ENCODE measurements at regions not wholly inside any gene's neighbourhood (a gene's known extent, or its start where the extent isn't known, plus 50 kb on each side); places are given as distances from the start of the nearest gene placed in this dataset.
"Not testable (repeated sequence)": the region's sequence is repeated elsewhere in the genome, so short reads cannot be mapped to it uniquely, and the experiment has no call there.

DNA sequence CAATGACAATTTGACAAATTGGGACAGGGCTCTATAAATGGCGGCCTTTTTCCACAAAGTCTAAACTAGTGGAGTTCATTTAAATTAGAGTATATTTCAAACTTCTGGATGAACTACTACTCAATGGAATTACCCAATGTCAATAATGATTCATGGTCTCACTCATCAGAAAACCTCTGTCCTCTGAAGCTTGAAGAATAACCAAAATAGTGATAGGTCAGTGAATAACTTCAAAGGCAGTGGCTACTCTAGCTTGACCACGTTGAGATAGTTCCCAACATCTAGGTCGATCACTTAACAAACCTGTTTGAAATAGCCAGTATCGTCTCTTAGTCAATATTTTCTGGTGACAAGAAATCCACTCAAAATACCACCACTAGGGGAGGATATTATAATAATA lies 197.6 kb downstream of the HDGFL1 start:
- no peak overlapping the region for H3K4me3 ChIP-seq (ENCODE audit: low read depth, low read length)
- no peak for DNase-seq (ENCODE audit: low read depth)
- TF ChIP-seq, protein P1, sequence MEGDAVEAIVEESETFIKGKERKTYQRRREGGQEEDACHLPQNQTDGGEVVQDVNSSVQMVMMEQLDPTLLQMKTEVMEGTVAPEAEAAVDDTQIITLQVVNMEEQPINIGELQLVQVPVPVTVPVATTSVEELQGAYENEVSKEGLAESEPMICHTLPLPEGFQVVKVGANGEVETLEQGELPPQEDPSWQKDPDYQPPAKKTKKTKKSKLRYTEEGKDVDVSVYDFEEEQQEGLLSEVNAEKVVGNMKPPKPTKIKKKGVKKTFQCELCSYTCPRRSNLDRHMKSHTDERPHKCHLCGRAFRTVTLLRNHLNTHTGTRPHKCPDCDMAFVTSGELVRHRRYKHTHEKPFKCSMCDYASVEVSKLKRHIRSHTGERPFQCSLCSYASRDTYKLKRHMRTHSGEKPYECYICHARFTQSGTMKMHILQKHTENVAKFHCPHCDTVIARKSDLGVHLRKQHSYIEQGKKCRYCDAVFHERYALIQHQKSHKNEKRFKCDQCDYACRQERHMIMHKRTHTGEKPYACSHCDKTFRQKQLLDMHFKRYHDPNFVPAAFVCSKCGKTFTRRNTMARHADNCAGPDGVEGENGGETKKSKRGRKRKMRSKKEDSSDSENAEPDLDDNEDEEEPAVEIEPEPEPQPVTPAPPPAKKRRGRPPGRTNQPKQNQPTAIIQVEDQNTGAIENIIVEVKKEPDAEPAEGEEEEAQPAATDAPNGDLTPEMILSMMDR (IDR thresholded peaks at IDR 0.05; ENCODE audit: control insufficient read depth, extremely low read depth, insufficient read depth) = no peak

DNA sequence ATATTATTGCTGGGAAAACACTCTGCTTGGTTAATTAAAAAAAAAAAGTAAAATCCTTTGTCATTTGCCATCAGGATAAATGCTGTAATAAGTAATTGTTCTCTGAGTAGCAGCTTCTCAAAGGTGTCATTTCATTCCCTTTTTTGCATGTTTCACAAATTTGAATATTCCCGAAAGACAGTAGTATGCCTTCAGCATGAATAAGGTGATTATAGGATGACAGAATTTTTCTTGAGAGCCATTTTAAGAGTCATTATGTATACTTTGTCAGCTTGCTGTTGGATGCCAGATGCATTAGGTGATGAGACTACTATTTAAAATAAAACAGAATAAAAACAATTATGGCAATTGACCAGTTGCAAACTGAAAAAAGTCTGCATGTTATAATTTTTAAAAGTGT lies 200.7 kb downstream of the HDGFL1 start:
- H3K4me3 ChIP-seq (ENCODE audit: low read depth, low read length) = no peak overlapping the region
- no peak for DNase-seq (ENCODE audit: low read depth)
- TF ChIP-seq, protein P1 (IDR thresholded peaks at IDR 0.05; ENCODE audit: control insufficient read depth, extremely low read depth, insufficient read depth) = no peak

DNA sequence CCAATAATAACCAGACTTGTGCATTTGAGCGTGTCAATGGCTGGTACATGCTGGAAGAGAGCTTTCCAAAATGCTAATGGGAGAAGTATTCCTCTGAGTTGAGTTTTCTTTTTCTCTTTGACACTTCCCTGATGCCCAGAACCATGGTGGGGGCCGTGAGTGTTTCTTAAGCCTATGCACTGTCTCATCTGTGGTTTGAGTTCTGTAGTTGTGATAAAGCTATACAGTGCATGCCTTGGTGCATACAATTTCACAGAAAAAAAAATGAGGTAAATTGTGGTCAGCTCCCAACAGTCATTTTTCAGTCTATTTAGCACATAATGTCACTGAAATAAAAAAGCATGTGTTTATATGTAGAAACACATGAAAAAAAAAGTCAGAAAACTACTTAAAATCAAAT lies 204.8 kb downstream of the HDGFL1 start:
- TF ChIP-seq, protein P1 (IDR thresholded peaks at IDR 0.05; ENCODE audit: control insufficient read depth, extremely low read depth, insufficient read depth) = no peak
- DNase-seq (ENCODE audit: low read depth) = no peak
- H3K4me3 ChIP-seq (ENCODE audit: low read depth, low read length) = no peak overlapping the region

DNA sequence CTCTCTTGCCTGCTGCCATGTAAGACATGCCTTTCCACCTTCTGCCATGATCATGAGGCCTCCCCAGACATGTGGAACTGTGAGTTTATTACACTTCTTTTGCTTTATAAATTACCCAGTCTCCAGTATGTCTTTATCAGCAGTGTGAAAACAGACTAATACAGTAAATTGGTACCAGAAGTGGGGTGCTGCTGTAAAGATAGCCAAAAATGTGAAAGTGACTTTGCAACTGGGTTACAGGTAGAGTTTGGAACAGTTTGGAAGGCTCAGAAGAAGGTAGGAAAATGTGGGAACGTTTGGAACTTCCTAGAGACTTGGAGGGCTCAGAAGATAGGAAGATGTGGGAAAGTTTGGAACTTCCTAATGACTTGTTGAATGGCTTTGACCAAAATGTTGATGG lies 209.1 kb downstream of the HDGFL1 start:
- DNase-seq (ENCODE audit: low read depth); H3K4me3 ChIP-seq (ENCODE audit: low read depth, low read length): not testable (repeated sequence)

DNA sequence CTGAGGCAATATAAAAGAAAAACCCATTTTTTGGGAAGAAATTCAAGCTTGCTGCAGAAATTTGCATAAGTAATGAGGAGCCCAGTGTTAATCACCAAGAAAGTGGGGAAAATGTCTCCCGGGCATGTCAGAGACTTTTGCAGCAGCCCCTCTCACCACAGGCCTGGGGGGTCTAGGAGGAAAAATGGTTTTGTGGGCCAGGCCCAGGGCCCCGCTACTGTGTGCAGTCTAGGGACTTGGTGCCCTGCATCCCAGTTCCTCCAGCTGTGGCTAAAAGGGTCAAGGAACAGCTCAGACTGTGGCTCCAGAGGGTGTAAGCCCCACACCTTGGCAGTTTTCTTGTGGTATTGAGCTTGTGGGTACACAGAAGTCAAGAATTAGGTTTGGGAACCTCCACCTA lies 209.7 kb downstream of the HDGFL1 start:
- H3K4me3 ChIP-seq (ENCODE audit: low read depth, low read length) = no peak overlapping the region
- DNase-seq (ENCODE audit: low read depth) = no peak
- TF ChIP-seq, protein P1 (IDR thresholded peaks at IDR 0.05; ENCODE audit: control insufficient read depth, extremely low read depth, insufficient read depth) = no peak

DNA sequence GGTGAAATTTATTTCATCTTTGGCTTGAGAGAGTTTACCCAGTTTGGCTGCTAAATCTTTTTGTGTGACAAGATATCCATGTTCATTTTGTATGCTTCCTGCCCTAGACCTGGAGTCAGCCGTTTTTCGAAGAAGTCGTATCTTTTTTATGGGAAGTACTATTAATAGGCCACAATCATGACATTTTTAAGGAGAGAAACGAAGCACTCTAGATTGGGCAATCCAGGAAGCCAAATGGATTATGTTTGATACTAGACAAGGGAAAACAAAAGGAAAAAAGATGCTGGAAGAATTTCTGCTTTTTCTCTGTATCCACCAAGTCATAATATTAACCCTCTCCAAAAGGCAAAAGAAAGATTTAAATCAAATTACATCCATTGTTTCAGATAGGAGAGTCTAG lies 214.6 kb downstream of the HDGFL1 start:
- TF ChIP-seq, protein P1 (IDR thresholded peaks at IDR 0.05; ENCODE audit: control insufficient read depth, extremely low read depth, insufficient read depth) = no peak

DNA sequence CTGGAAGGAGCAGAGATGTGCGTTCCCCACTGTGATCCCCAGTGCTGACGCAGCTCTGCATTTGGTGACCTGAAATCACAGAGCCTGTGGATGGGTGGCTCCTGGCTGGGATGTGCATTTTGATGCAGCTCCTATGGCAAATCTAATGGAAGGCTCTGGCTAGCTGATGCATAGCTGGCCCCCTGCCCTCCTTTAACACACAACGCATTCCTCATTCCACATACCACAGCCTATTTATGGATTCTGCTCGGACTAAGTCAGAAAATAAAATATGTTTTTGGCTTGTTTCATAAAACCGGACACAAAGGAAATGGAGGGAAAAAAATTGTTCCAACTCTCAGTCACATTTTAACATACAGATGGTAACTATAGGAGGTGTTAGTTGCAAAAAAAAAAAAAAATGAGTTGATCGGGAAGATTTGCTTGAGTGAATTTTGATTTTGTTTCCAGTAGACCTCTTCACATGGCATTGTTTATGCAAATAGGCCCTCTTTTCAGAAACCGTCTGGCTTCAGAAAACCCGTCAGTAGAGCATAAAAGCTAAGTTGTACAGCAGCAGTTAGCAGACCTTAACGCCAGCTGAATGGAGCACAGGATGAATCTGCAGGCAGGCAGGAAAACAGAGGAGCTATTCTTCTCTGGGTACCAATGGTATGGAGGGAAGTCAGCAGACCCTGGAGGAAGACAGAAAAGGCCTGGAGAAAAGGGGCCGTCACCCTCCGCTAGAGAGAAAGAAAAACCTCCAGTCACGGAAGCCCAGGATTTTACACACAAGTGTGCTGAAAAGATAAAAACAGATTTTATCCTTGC lies 215.4 kb downstream of the HDGFL1 start:
- no peak for DNase-seq (ENCODE audit: low read depth)
- H3K4me3 ChIP-seq (ENCODE audit: low read depth, low read length) = no peak overlapping the region
- TF ChIP-seq, protein P1 (IDR thresholded peaks at IDR 0.05; ENCODE audit: control insufficient read depth, extremely low read depth, insufficient read depth) = no peak

More for the DNA sequence above, 214.6 kb downstream of the HDGFL1 start:
- DNase-seq (ENCODE audit: low read depth) = no peak
- no peak overlapping the region for H3K4me3 ChIP-seq (ENCODE audit: low read depth, low read length)

All from LNCaP clone FGC (cell line).